ENCODE measurements at regions not wholly inside any gene's neighbourhood (a gene's known extent, or its start where the extent isn't known, plus 50 kb on each side); places are given as distances from the start of the nearest gene placed in this dataset.

DNA sequence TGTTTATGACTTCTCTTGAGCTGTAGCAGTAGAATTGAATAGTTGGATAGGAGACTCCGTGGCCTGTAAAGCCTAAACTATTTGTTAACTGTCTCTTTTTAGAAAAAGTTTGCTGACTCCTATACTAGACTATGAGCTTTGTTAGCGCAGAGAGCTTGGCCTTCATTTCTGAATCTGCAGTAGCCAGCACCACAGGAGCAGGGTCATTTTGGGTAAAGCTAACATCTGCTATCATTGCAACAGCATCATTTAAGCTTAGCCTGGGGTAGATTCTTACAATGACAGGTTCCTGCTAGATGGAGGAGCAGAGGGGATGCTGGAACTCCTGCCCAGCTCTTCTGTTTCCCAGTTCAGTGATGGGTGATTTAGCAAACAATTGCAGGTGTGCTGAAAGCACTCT is 133.7 kb upstream of the ASTN2 start:
- no peak for DNase-seq (ENCODE audit: low read depth, low spot score)

DNA sequence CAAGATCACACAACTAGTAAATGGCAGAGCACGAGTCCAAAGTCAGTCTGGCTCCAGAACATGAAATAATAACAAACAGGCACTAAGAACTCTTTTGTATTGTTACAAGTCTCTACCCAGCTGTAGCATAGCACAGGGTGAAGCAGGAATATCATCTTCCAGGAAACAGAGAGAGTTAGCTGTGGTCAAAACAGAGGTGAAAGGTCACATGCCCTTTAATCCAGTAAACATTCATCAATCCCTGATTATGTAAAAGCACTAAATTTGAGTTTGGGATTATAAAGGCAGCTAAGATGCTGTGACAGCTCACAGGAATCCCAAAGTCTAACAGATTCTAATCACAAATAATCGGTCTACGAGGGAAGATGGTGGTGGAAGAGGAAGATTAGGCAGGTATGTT is 133.0 kb upstream of the ASTN2 start:
- no peak for DNase-seq (ENCODE audit: low read depth, low spot score)

- peak; percentile 5 for DNase-seq (ENCODE audit: low read depth, low spot score)
Observed at GRCh38 chr9:117546894-117547678, 132.2 kb upstream of the ASTN2 start.

DNA sequence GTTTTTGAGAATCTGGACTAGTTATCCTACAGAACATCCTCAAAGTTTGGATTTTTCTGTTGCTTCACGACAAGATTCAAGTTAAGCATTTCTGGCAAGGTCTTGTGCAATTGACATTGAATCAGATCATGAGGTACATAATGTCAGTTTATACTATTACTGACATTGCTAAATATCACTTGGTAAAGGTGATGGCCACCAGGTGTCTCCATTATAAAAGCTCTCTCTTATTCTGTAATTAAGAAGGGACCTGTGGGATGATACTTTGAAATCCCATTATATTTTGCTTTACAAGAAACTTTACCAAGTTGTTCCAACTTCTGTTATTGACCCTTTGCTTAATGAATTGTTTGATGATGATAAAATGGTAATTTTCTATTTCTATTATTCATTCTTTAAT is 131.0 kb upstream of the ASTN2 start:
- DNase-seq (ENCODE audit: low read depth, low spot score) = no peak

GRCh38 chr9:117543089-117543488 is 128.2 kb upstream of the ASTN2 start:
- DNase-seq (ENCODE audit: low read depth, low spot score) = no peak

GRCh38 chr9:117542021-117542420 is 127.2 kb upstream of the ASTN2 start:
- DNase-seq (ENCODE audit: low read depth, low spot score) = no peak

DNA sequence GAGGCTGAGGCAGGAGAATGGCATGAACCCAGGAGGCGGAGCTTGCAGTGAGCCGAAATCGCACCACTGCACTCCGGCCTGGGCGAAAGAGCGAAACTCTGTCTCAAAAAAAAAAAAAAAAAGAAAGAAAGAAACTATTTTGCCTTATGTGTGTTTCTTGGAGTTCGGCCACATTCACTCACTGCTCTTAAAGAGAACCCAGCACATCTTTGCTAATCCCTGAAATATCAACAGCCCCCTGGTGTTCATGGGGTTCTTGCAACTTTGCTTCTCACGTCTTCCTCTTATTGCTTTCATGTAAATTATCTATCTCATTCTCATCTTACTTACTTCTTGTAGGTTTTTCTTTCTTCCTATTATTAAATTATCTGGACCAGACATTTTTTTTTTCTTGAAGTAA is 126.3 kb upstream of the ASTN2 start:
- DNase-seq (ENCODE audit: low read depth, low spot score) = no peak

- DNase-seq (ENCODE audit: low read depth, low spot score) = no peak
Observed at GRCh38 chr9:117535973-117536372, 121.1 kb upstream of the ASTN2 start.

DNA sequence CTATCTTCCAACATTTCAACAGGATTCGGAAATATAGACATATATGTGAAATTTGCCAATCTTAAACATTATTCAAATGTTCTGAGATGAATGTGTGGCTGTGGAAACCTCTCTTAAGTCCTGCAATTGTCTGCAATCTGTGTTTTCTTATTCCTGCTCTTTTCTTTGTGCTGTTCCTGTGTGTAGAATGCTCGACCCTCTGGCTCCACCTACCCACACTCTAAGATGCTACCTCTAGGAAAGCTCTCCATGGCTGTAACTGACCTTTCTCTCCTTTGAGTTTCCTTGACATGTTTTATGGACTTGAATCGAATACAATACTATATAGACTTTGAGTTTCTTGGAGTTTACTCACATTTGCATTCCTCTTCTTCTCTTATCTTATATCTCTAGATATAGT is 120.6 kb upstream of the ASTN2 start:
- no peak for DNase-seq (ENCODE audit: low read depth, low spot score)

DNA sequence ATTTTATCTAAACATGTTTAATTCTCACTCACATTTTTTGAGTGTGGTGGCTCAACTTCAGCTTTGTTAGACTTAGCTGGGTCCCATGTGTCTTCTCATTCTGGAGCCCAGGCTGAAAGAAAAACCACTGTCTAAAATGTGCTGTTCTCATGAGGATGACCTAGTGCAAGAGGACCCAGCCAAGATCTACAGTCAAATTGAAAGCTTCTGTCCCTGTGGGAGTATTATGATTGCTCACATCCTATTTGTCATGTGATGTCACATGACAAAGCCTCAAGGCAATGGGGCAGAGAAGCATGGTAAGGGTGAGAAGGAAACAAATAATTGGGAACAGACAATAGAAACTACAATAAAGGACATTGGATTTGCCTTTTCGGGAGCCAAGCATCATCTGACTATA is 113.4 kb upstream of the ASTN2 start:
- no peak for DNase-seq (ENCODE audit: low read depth, low spot score)

DNA sequence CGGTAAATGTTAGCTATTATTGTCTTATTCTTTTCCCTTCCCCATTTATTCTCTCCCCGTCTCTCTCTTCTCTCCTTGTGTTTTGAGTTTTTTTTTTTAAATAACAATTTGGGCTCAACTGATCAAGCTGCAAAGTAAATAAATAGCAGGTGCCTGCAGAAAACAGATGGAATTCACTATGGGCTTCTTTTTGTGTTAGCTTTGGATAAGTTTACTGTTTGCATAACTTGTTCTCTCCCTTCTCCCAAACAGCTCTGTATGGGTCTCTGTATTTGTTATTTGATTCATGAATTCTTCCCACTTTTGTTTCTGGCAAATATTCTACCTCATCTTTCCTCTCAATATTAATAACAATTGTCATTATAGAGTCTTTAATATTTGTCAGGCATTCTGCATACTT is 111.8 kb upstream of the ASTN2 start:
- DNase-seq (ENCODE audit: low read depth, low spot score) = no peak

- DNase-seq (ENCODE audit: low read depth, low spot score) = no peak
Observed at GRCh38 chr9:117523531-117524153, 108.8 kb upstream of the ASTN2 start.

DNA sequence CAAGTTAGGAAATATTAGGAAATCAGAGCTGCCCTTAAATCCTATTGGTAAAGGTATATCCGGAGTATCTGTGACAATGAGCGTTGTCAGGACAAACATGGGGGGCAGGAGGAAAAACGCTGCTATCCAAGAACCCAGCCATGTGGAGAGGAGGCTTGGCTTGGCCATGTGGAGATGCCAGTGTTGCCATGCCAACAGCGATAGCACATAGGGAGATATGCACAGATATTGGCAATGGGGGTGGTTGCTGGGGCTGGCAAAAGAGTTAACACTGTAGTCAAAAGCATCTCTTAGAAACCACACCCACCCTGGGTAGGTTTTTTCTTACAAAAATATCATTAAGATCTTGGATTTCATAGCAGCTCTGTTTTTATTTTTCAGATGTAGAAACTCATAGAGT is 106.4 kb upstream of the ASTN2 start:
- DNase-seq (ENCODE audit: low read depth, low spot score) = no peak

GRCh38 chr9:117516676-117517632 is 102.1 kb upstream of the ASTN2 start:
- DNase-seq (ENCODE audit: low read depth, low spot score) = no peak

- DNase-seq (ENCODE audit: low read depth, low spot score) = no peak
Observed at GRCh38 chr9:117511852-117512481, 97.1 kb upstream of the ASTN2 start.

- no peak for DNase-seq (ENCODE audit: low read depth, low spot score)
Observed at GRCh38 chr9:117496307-117496706, 81.5 kb upstream of the ASTN2 start.

DNA sequence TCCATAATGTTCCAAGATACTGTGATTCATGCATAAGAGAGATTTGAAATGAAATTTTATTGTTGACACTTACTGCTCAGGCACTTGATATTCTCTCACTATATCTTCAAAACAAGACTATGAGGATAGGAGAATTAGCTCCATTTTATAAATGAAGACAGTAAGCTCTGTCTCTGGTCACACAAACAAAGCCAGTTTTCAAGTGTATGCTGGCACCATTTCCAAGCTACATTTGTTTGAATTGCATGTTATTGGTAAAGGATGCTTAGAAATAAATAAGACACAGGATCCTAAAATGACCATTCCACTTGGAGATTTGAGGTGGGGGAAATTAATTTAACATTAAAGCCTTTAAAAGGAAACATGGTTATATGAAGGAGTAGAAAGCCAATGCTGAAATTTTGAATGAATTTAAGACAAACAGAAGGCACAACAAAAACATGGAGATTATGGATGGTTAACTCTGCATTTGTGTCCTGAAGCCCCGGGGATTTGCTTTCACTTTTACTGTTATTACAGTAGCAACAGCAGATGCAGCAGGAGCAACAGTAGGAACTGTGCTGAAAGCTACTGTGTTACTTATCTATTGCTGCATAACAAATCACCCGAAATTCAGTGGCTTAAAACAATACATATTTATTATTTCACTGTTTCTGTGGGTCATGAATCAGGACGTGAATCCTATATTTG is 79.7 kb upstream of the ASTN2 start:
- peak; percentile 8 for DNase-seq (ENCODE audit: low read depth, low spot score)

DNA sequence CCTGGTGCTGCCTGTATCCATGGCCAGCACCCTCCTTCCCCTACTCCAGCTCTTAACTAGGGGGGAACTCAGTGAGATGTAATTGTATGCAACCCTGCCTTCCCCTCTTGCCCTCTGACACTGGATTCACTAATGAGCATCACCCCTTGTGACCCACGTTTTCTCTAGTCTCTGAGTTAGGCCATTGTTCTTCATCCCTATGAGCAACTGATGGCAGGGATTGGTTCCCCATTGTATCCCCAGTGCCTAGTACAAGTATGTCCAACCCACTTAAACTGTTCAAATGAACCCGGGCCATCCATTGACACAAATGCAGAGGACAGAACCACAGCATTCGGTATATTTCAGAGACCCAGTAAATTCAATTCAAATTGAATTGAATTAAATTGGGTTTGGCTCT is 77.6 kb upstream of the ASTN2 start:
- no peak for DNase-seq (ENCODE audit: low read depth, low spot score)

GRCh38 chr9:117491491-117491890 is 76.6 kb upstream of the ASTN2 start:
- DNase-seq (ENCODE audit: low read depth, low spot score) = no peak

DNA sequence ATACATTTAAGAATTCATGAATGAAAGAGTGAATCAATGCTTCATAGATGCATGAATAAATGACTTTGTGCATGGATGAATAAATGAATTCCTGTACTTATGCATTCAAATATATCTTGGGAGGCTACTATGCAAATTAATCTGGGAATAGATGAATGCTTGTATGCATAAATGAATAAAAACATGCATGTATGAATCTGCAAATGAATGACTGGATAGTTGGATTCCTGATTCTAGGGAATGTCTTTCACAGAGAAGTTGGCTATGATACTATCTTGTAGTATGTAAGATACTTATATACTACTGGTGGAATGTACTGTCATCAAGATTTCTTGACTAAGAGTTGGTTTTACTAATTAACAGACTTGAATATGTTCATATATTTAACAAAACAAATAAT is 75.3 kb upstream of the ASTN2 start:
- no peak for DNase-seq (ENCODE audit: low read depth, low spot score)

DNA sequence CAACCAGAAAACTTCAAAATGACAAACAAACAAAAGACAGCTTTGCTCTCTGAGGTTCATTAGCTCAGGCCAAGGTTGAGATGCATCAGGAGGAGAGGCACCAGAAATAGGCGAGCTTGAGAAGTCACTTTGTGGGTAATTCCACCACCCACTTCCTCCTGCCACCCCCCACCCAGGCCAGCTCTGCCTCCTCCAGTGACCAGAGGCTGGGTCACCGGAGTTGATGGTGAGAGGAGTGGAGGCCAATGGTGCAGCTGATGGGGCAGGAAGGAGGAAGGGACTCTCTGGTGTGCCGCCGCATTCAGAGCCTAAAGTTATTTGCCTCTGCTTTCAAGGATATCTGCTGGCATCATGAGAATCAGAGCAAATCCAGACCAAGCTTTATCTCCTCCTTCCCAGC is 73.8 kb upstream of the ASTN2 start:
- no peak for DNase-seq (ENCODE audit: low read depth, low spot score)

Data from astrocyte of the hippocampus (primary cell).